CD4-positive, alpha-beta T cell (primary cell): ENCODE measurements at regions not wholly inside any gene's neighbourhood (a gene's known extent, or its start where the extent isn't known, plus 50 kb on each side); places are given as distances from the start of the nearest gene placed in this dataset.
"Not testable (repeated sequence)": the region's sequence is repeated elsewhere in the genome, so short reads cannot be mapped to it uniquely, and the experiment has no call there.

Experiments used
- ATAC-seq: fragments of 200-7000 bp; cut with Tn5 transposase; one replicate; pipeline ENCODE4 v1.10.0; 2022; ENCODE audit warnings: mild to moderate bottlenecking; ENCODE audit not compliant: poor library complexity
- CTCF ChIA-PET: fragments of 350-600 bp; sonication (Branson Sonifier 250); formaldehyde crosslinking; loops from one replicate; lab custom pipeline; 2021; ENCODE audit warnings: antibody characterized with exemption, inconsistent platforms; lab: Charles Lee
- POLR2A ChIA-PET: fragments of 350-600 bp; sonication (Branson Sonifier 250); formaldehyde crosslinking; loops from one replicate; lab custom pipeline; 2021; ENCODE audit warnings: antibody characterized with exemption, inconsistent platforms; lab: Charles Lee
- DNase-seq, 14 experiments: peaks; one replicate each; pipeline ENCODE4 v3.0.0-alpha.2; 2013 to 2020; ENCODE audit warnings: mixed read lengths in 2 of 14
- H3K27ac ChIP-seq, 2 donors: one replicate each; pipeline versions ENCODE4 v1.5.1 to v1.7.0; 2013; ENCODE audit warnings: low read length in 2 of 2, low read depth in 1 of 2, mild to moderate bottlenecking in 1 of 2
- H3K27me3 ChIP-seq, 2 experiments: 1 replicate in 1 of 2; 2 replicates in 1 of 2; pipeline versions ENCODE4 v1.6.1 to v1.7.0; 2013; ENCODE audit warnings: low read length in 2 of 2, control low read depth in 1 of 2, mild to moderate bottlenecking in 1 of 2, moderate library complexity in 1 of 2; ENCODE audit not compliant: insufficient read depth in 2 of 2, control insufficient read depth in 1 of 2
- H3K36me3 ChIP-seq: one replicate; pipeline ENCODE4 v1.6.1; 2013; ENCODE audit warnings: low read length, control low read depth; ENCODE audit not compliant: insufficient read depth
- H3K4me1 ChIP-seq: one replicate; pipeline ENCODE4 v1.6.1; 2013; ENCODE audit warnings: low read length, control low read depth; ENCODE audit not compliant: insufficient read depth
- H3K4me3 ChIP-seq: one replicate; pipeline ENCODE4 v1.5.1; 2013; ENCODE audit warnings: mild to moderate bottlenecking, low read length, moderate library complexity
- H3K9me3 ChIP-seq, 2 experiments: 1 replicate in 1 of 2; 2 replicates in 1 of 2; pipeline versions ENCODE4 v1.6.1 to v1.7.0; 2013; ENCODE audit warnings: low read length in 2 of 2, mild to moderate bottlenecking in 2 of 2, control low read depth in 1 of 2, moderate library complexity in 1 of 2; ENCODE audit not compliant: control insufficient read depth in 1 of 2, insufficient read depth in 1 of 2
- H3K27ac Mint-ChIP-seq: one replicate; pipeline ENCODE4 v1.8.0; 2020; ENCODE audit warnings: mixed read lengths
- H3K27me3 Mint-ChIP-seq: one replicate; pipeline ENCODE4 v1.8.0; 2021; ENCODE audit warnings: mixed read lengths
- H3K36me3 Mint-ChIP-seq: one replicate; pipeline ENCODE4 v1.8.0; 2021; ENCODE audit warnings: low read depth, mixed read lengths
- H3K4me1 Mint-ChIP-seq: one replicate; pipeline ENCODE4 v1.8.0; 2021; ENCODE audit warnings: low read depth, mixed read lengths
- H3K4me3 Mint-ChIP-seq: one replicate; pipeline ENCODE4 v1.8.0; 2020; ENCODE audit warnings: mild to moderate bottlenecking, mixed read lengths
- H3K9me3 Mint-ChIP-seq: one replicate; pipeline ENCODE4 v1.8.0; 2020; ENCODE audit warnings: mixed read lengths
- CTCF ChIP-seq: fragments of 200-600 bp; IDR thresholded peaks from one replicate; pipeline ENCODE4 v1.8.0; 2022; ENCODE audit warnings: antibody characterized with exemption, mild to moderate bottlenecking
- intact Hi-C, 2 experiments: fragments of 100-400 bp; cut with DNase I in 1 of 2; cut with micrococcal nuclease in 1 of 2; formaldehyde crosslinking; loops; one replicate each; pipeline versions ENCODE4 v1.15.1 to v1.9.0; 2023 to 2025; cut with DNase I, micrococcal nuclease

DNA sequence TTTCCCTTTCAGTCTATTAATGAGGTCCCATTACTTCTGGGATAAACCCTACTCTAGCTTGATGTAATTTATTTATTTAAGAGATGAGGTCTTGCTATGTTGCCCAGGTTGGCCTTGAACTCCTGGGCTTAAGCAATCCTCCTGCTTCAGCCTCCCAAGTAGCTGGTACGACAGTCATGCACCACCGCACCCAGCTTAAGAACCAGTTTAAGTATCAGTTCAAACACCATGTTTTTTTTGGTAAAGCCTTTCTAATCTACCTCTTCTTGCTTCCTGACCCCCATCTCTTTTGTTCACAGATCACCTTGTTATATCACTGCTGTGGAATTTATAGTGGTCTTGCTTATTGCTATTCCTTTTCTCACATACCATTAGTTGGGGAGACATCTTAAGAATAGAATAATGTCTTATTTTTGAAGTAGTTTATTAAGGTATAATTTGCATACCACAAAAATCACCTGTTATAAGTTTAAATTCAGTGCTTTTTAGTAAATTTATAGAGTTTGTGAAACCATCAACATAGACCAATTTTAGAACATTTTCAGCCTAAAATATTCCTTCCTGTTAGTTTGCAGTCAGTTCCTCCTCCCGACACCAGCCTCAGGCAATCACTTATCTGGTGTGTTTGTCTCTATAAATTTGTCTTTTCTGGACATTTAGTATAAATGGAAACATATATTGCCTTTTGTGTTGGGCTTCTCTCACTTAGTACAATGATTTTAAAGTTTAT is 257.9 kb downstream of the PDCD6IP start:
- no peak for ATAC-seq
- Mint-ChIP-seq H3K27ac (no peak overlapping the region), H3K36me3 (no peaks in the 10 kb centered on the region), H3K27me3 (peaks cover 14% of the 10 kb centered on the region), H3K4me1 (no peaks in the 10 kb centered on the region), H3K9me3 (no peaks in the 10 kb centered on the region), H3K4me3 (no peak overlapping the region)
- no peak for TF ChIP-seq CTCF
- POLR2A ChIA-PET, result no interaction called here
- CTCF ChIA-PET, result no interaction called here
- Histone ChIP-seq H3K27me3 (no peaks in the 10 kb centered on the region), H3K9me3 (no peaks in the 10 kb centered on the region), H3K27ac (no peak overlapping the region), H3K4me1 (no peaks in the 10 kb centered on the region), H3K36me3 (no peaks in the 10 kb centered on the region), H3K4me3 (no peak overlapping the region)
- no peak for DNase-seq
- intact Hi-C loops, result no loop called here

GRCh38 chr3:34056951-34057390 is 258.5 kb downstream of the PDCD6IP start:
- CTCF ChIA-PET, result no interaction called here
- Mint-ChIP-seq H3K27ac (no peak overlapping the region), H3K27me3 (peaks cover 14% of the 10 kb centered on the region), H3K4me1 (no peaks in the 10 kb centered on the region), H3K36me3 (no peaks in the 10 kb centered on the region), H3K4me3 (no peak overlapping the region), H3K9me3 (peaks cover 4% of the 10 kb centered on the region)
- no peak for DNase-seq
- POLR2A ChIA-PET, result no interaction called here
- H3K27ac ChIP-seq, result no peak overlapping the region
- H3K36me3 ChIP-seq, result no peaks in the 10 kb centered on the region
- no peak for TF ChIP-seq CTCF
- H3K9me3 ChIP-seq, result no peaks in the 10 kb centered on the region
- no peaks in the 10 kb centered on the region for H3K27me3 ChIP-seq
- no peak overlapping the region for H3K4me3 ChIP-seq
- H3K4me1 ChIP-seq, result no peaks in the 10 kb centered on the region
- no peak for ATAC-seq
- intact Hi-C loops, result no loop called here

DNA sequence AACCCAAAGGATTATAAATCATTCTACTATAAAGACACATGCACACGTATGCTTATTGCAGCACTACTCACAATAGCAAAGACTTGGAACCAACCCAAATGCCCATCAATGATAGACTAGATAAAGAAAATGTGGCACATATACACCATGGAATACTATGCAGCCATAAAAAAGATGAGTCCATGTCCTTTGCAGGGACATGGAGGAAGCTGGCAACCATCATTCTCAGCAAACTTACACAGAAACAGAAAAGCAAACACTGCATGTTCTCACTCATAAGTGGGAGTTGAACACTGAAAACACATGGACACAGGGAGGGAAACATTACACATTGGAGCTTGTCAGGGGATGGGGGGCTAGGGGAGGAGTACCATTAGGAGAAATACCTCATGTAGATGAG is 262.6 kb downstream of the PDCD6IP start:
- DNase-seq, POLR2A ChIA-PET, H3K4me3 ChIP-seq, H3K36me3 Mint-ChIP-seq, H3K27ac ChIP-seq, intact Hi-C loops, H3K4me1 ChIP-seq, H3K27ac Mint-ChIP-seq, H3K9me3 Mint-ChIP-seq, H3K4me3 Mint-ChIP-seq, ATAC-seq, CTCF ChIA-PET, H3K4me1 Mint-ChIP-seq, H3K36me3 ChIP-seq, H3K9me3 ChIP-seq, H3K27me3 ChIP-seq: not testable (repeated sequence)
- peaks cover 14% of the 10 kb centered on the region for H3K27me3 Mint-ChIP-seq

DNA sequence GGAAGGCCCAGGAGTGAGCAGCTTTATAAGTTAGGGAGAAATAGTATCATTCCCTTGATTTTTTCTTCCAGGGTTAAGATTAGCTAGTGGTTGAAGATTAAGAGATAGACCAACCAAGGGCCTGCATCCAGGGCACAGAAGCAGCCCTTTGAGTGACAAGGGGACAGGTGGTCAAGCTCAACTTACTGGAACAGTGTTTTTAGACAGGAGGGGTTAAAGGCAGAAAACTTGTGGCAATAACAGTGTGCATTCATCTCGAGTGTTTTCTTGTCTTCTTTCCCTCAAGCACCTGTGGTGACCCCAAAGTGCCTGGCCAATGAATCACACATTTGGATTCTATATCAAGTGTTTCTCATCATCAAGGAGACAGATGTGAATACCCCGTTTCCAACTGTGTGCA is 267.5 kb downstream of the PDCD6IP start:
- no peak for TF ChIP-seq CTCF
- no peak overlapping the region for H3K4me3 Mint-ChIP-seq
- ChIA-PET CTCF (no interaction called here), POLR2A (no interaction called here)
- H3K4me3 ChIP-seq, result no peak overlapping the region
- no peaks in the 10 kb centered on the region for H3K36me3 Mint-ChIP-seq
- H3K9me3 ChIP-seq, result no peaks in the 10 kb centered on the region
- no peaks in the 10 kb centered on the region for H3K36me3 ChIP-seq
- H3K4me1 ChIP-seq, result no peaks in the 10 kb centered on the region
- no peaks in the 10 kb centered on the region for H3K27me3 Mint-ChIP-seq
- H3K27me3 ChIP-seq, result no peaks in the 10 kb centered on the region
- ATAC-seq, result no peak
- H3K4me1 Mint-ChIP-seq, result no peaks in the 10 kb centered on the region
- DNase-seq, result no peak
- no peak overlapping the region for H3K27ac Mint-ChIP-seq
- no peak overlapping the region for H3K27ac ChIP-seq
- intact Hi-C loops, result no loop called here
- H3K9me3 Mint-ChIP-seq, result peaks cover 6% of the 10 kb centered on the region
